ENCODE measurements at regions not wholly inside any gene's neighbourhood (a gene's known extent, or its start where the extent isn't known, plus 50 kb on each side); places are given as distances from the start of the nearest gene placed in this dataset.

DNA sequence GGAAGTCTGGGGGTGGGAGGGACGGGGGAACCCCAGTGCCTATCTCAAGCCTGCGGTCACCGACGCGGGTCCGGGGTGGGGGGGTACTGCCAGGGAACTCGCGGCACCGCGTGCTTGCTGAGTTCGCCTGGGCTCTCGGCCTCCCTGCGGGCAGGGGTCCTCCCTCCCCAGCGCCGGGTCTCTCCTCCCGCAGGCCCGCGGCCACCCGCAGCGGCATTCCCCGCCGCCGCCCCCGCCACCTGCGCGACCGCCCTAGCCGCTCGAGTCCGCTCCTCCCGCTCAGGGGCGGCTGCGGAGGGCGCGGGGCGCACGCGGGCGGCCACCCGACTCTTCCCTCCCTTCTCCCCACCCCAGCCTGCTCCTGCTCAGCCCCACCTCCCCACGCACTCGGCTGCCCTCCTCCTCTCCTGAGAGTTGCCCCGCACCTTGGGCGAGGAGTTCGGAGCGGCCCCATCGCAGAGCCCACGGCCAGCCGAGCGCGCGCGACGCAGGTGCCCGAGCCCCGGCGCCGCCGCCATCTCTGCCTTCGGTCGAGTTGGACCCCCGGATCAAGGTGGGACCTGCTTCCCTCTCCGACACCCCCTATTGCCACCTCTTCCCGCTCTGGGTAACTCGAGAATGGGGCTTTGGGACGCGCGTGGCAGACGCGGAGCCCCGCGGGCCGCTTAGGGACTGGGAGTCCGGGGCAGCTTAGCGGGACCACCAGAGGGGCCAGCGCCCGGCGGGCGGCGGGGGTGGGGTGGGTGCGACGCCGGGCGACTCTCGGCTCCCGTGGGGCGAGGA lies 105.0 kb downstream of the LEPR start:
- ChIA-PET POLR2A (ENCODE audit: low non-redundant PET) (no interaction called here), CTCF (no interaction called here)
- no peak for DNase-seq (ENCODE audit: low spot score)
- TF ChIP-seq, protein P1, sequence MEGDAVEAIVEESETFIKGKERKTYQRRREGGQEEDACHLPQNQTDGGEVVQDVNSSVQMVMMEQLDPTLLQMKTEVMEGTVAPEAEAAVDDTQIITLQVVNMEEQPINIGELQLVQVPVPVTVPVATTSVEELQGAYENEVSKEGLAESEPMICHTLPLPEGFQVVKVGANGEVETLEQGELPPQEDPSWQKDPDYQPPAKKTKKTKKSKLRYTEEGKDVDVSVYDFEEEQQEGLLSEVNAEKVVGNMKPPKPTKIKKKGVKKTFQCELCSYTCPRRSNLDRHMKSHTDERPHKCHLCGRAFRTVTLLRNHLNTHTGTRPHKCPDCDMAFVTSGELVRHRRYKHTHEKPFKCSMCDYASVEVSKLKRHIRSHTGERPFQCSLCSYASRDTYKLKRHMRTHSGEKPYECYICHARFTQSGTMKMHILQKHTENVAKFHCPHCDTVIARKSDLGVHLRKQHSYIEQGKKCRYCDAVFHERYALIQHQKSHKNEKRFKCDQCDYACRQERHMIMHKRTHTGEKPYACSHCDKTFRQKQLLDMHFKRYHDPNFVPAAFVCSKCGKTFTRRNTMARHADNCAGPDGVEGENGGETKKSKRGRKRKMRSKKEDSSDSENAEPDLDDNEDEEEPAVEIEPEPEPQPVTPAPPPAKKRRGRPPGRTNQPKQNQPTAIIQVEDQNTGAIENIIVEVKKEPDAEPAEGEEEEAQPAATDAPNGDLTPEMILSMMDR (conservative IDR thresholded peaks at IDR 0.05; ENCODE audit: low read depth) = no peak
- H3K27ac ChIP-seq = no peak overlapping the region

DNA sequence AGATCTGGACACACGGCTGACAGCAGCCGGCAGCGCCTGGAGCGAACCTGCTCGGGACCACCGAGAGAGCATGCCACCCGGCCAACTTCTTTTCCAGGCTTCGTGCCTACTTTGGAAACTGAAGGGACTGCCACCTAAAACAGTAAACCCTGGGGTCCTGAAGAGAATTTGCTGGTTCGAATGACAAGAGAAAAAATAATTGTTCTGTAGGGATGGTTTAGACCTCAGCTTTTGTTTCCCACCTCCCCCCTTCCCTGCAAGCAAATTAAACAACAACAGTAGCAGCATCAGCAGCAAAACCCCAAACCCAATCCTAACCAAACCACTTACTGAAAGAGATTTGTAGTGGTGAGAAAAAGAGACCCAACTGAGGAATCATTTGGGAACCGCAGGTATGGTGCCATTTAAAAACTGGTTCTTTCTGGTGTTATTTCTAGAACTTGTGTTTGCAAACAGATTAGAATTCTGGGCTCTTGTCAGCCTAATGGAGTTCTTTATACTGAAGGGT lies 105.6 kb downstream of the LEPR start:
- POLR2A ChIA-PET (ENCODE audit: low non-redundant PET) = no interaction called here
- DNase-seq (ENCODE audit: low spot score) = no peak
- CTCF ChIA-PET = no interaction called here
- H3K27ac ChIP-seq = no peak overlapping the region
- TF ChIP-seq, protein P1 (conservative IDR thresholded peaks at IDR 0.05; ENCODE audit: low read depth) = no peak

DNA sequence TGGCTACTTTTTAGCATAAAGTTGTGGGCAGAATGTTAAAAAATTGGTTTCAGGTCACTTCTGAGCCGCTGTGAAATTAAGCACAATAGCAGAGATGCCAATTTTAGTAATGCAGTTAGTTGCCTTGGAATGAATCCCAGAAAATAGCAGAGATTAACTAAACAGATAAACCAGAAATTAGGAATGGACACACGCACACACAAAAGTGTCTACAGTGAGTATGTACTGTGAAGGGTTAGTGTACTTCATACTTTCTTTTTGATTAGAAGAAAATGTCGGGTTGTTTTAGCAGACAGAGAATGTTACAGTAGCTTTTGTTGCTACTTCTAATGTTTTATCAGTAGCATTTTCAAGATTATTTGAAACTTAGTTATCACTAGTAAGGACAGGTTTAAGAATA lies 106.7 kb downstream of the LEPR start:
- TF ChIP-seq, protein P1 (conservative IDR thresholded peaks at IDR 0.05; ENCODE audit: low read depth) = no peak
- no peak for DNase-seq (ENCODE audit: low spot score)
- no peak overlapping the region for H3K27ac ChIP-seq
- ChIA-PET POLR2A (ENCODE audit: low non-redundant PET) (no interaction called here), CTCF (no interaction called here)

DNA sequence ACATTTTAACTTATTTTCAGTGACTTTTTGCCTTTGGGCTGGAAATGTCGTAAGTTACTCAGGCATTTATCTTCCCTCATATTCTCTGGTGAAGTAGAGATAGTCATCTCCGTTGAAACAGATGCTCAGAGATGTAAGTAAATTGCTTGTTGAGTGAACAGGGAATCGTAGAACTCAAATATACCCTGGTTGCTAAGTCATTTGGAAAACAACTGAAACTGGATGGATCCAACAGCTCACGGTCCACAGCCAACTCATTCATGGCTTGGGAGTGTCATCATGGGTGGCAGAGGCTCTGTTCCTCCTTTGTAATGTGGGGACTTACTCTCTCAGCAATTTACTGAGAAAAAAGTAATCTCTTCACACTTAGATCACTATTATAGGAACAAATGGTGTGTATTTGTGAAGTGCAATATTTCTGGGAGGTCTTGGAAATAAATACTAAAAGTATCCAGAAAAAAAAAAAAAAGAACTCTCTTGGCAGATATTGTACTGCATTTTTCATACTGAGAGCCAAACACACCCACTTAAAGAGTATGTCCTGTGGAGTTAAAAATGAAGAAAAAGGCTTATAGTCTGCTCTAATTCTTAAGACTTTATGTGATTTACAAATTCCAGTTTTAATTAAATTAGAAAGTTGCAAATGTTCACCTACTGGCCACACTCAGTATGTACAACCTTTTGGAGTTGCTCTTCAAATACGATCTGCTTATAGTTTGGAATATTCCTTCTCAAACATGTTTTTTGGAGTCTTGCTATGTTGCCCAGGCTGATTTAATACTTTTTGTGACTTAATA lies 107.4 kb downstream of the LEPR start:
- TF ChIP-seq, protein P1 (conservative IDR thresholded peaks at IDR 0.05; ENCODE audit: low read depth) = no peak
- no peak overlapping the region for H3K27ac ChIP-seq
- POLR2A ChIA-PET (ENCODE audit: low non-redundant PET) = no interaction called here
- CTCF ChIA-PET = no interaction called here
- no peak for DNase-seq (ENCODE audit: low spot score)

DNA sequence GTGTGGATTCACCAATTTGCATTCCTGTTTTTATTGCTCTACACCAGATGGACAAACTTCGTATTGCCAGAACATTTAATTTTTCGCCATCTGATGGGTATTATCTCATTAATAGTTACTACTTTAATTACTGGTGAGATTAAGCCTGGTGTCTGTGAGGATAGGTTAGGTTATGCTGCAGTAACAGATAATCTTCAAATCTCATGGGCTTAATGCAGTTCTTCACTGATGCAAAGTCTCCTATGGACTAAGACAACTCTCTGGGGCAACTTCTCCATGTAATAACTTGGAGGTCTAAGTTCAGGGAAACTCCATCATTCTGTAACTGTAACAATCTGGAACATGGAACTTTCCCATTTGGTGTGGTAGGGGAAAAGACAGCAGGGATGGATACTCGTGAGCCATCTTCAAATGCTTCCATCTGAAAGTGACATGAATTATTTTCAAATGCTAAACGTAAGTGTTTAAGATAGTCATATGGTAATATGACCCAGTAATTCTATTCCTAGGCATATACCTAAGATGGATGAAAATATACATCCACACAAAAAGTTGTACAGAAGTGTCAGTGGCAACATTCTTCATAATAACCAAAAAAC lies 111.6 kb downstream of the LEPR start:
- POLR2A ChIA-PET (ENCODE audit: low non-redundant PET) = no interaction called here
- no peak for DNase-seq (ENCODE audit: low spot score)
- CTCF ChIA-PET = no interaction called here
- H3K27ac ChIP-seq = no peak overlapping the region
- TF ChIP-seq, protein P1 (conservative IDR thresholded peaks at IDR 0.05; ENCODE audit: low read depth) = no peak

DNA sequence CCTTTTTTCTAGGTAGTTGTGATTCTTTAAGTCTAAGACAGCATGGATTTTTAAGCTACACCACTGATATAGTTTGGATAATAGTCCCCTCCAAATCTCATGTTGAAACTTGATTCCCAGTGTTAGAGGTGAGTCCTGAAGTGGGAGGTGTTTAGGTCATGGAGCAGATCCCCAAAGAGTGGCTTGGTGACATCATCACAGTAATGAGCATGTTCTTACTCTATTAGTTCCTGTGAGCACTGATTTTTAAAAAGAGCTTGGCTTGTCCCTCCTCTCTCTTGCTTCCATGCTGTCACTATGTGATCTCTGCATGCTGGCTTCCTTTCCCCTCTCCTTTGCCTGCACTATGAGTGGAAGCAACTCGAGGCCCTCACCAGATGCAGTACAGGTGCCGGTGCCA lies 115.5 kb downstream of the LEPR start:
- DNase-seq (ENCODE audit: low spot score) = no peak
- CTCF ChIA-PET = interaction anchor here (0.6 kb wide), 1 partner anchor 152 kb away, joined by 3 read pairs; no protein-coding TSS in a partner anchor
- POLR2A ChIA-PET (ENCODE audit: low non-redundant PET) = no interaction called here
- no peak overlapping the region for H3K27ac ChIP-seq
- TF ChIP-seq, protein P1 (conservative IDR thresholded peaks at IDR 0.05; ENCODE audit: low read depth) = no peak

Measured in RWPE1 (cell line).